PC-3 (cell line): ENCODE measurements at regions not wholly inside any gene's neighbourhood (a gene's known extent, or its start where the extent isn't known, plus 50 kb on each side); places are given as distances from the start of the nearest gene placed in this dataset.

Source experiments
- EZH2 ChIP-seq: fragments of 300-600 bp; sonication (generic); IDR thresholded peaks from one replicate; pipeline ENCODE4 v1.6.1; 2017; ENCODE audit warnings: antibody characterized with exemption, mild to moderate bottlenecking, low read length; ENCODE audit not compliant: unreplicated experiment
- EZH2phosphoT487 ChIP-seq: fragments of 300-600 bp; sonication (generic); IDR thresholded peaks from 2 replicates; pipeline ENCODE4 v1.6.1; 2018; ENCODE audit warnings: mild to moderate bottlenecking, antibody characterized with exemption, low read length, borderline replicate concordance
- TF ChIP-seq, protein P1 (sequence below): fragments of 300-600 bp; sonication (generic); conservative IDR thresholded peaks from 2 replicates; pipeline ENCODE4 v1.5.1; 2017; ENCODE audit warnings: antibody characterized with exemption, low read depth, mild to moderate bottlenecking, low read length

DNA sequence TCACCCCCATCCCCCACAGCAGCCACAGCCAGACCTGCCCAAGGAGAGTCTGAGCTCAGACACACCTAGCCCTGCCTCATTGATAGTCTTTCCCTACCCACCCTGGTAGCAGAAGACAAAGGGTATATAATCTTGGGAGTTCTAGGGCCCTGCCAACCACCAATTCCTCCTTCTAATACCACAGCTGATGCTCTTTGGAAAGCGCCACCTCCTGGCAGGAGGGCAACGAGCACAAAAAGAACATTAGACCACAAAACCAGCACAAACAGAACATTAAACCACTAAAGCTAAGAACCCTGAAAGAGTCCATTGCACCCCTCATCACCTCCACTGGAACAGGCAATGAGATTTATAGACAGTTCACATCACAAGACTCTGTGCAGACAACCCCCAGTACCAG lies 195.8 kb upstream of the FUT9 start:
- TF ChIP-seq, protein P1, sequence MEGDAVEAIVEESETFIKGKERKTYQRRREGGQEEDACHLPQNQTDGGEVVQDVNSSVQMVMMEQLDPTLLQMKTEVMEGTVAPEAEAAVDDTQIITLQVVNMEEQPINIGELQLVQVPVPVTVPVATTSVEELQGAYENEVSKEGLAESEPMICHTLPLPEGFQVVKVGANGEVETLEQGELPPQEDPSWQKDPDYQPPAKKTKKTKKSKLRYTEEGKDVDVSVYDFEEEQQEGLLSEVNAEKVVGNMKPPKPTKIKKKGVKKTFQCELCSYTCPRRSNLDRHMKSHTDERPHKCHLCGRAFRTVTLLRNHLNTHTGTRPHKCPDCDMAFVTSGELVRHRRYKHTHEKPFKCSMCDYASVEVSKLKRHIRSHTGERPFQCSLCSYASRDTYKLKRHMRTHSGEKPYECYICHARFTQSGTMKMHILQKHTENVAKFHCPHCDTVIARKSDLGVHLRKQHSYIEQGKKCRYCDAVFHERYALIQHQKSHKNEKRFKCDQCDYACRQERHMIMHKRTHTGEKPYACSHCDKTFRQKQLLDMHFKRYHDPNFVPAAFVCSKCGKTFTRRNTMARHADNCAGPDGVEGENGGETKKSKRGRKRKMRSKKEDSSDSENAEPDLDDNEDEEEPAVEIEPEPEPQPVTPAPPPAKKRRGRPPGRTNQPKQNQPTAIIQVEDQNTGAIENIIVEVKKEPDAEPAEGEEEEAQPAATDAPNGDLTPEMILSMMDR = peak; percentile 29
- no peak for TF ChIP-seq EZH2phosphoT487
- no peak for TF ChIP-seq EZH2
